DOHH2 (cell line): ENCODE measurements at regions not wholly inside any gene's neighbourhood (a gene's known extent, or its start where the extent isn't known, plus 50 kb on each side); places are given as distances from the start of the nearest gene placed in this dataset.

Experiments used
- H3F3A ChIP-seq: fragments of 200-600 bp; sonication (generic), shearing (Covaris generic); 2 replicates; pipeline ENCODE4 v1.6.0; 2016; ENCODE audit warnings: antibody characterized with exemption, mild to moderate bottlenecking; ENCODE audit not compliant: control insufficient read depth, insufficient read depth
- H3K27ac ChIP-seq: fragments of 200-600 bp; sonication (generic); 2 replicates; pipeline ENCODE4 v1.5.1; 2014; ENCODE audit warnings: low read depth, mild to moderate bottlenecking, low read length, moderate library complexity
- H3K27me3 ChIP-seq: fragments of 200-600 bp; sonication (generic); 2 replicates; pipeline ENCODE4 v1.6.1; 2014; ENCODE audit warnings: mild to moderate bottlenecking, low read length, mixed read lengths; ENCODE audit not compliant: control insufficient read depth
- H3K36me3 ChIP-seq: fragments of 200-600 bp; sonication (generic); 2 replicates; pipeline ENCODE4 v1.6.1; 2014; ENCODE audit warnings: mild to moderate bottlenecking, low read length, moderate library complexity, mixed read lengths; ENCODE audit not compliant: control insufficient read depth
- H3K4me1 ChIP-seq: fragments of 200-600 bp; sonication (generic); 2 replicates; pipeline ENCODE4 v1.6.1; 2014; ENCODE audit warnings: mild to moderate bottlenecking, low read length, mixed read lengths; ENCODE audit not compliant: control insufficient read depth
- H3K4me2 ChIP-seq: fragments of 200-600 bp; sonication (generic); 2 replicates; pipeline ENCODE4 v1.6.0; 2014; ENCODE audit warnings: mild to moderate bottlenecking, low read length, moderate library complexity
- H3K4me3 ChIP-seq: fragments of 200-600 bp; sonication (generic); 2 replicates; pipeline ENCODE4 v1.5.1; 2014; ENCODE audit warnings: mild to moderate bottlenecking, low read length, mixed read lengths
- H3K79me2 ChIP-seq: fragments of 200-600 bp; sonication (generic); 2 replicates; pipeline ENCODE4 v1.6.1; 2014; ENCODE audit warnings: mild to moderate bottlenecking, low read length, mixed read lengths; ENCODE audit not compliant: control insufficient read depth
- H3K9me2 ChIP-seq: fragments of 200-600 bp; sonication (generic); replicated peaks from 2 replicates; pipeline ENCODE4 v1.6.1; 2014; ENCODE audit warnings: mild to moderate bottlenecking, low read length, mixed read lengths; ENCODE audit not compliant: control insufficient read depth
- H3K9me3 ChIP-seq: fragments of 200-600 bp; sonication (generic); 2 replicates; pipeline ENCODE4 v1.6.1; 2014; ENCODE audit warnings: antibody characterized with exemption, low read length, mixed read lengths; ENCODE audit not compliant: control insufficient read depth, insufficient read depth
- H4K20me1 ChIP-seq: fragments of 200-600 bp; sonication (generic); 2 replicates; pipeline ENCODE4 v1.6.0; 2014; ENCODE audit warnings: low read depth, mild to moderate bottlenecking, antibody characterized with exemption, low read length, moderate library complexity; ENCODE audit not compliant: control insufficient read depth, insufficient read depth
- CTCF ChIP-seq: fragments of 200-600 bp; sonication (generic); IDR thresholded peaks from one replicate; pipeline ENCODE4 v1.5.1; 2014; ENCODE audit warnings: antibody characterized with exemption, mild to moderate bottlenecking, low read depth, low read length; ENCODE audit not compliant: poor library complexity, severe bottlenecking
- EZH2phosphoT487 ChIP-seq: fragments of 200-600 bp; sonication (generic); IDR thresholded peaks from 2 replicates; pipeline ENCODE4 v1.6.1; 2017; ENCODE audit warnings: borderline replicate concordance, mild to moderate bottlenecking, antibody characterized with exemption, low read length, moderate library complexity, mixed read lengths

DNA sequence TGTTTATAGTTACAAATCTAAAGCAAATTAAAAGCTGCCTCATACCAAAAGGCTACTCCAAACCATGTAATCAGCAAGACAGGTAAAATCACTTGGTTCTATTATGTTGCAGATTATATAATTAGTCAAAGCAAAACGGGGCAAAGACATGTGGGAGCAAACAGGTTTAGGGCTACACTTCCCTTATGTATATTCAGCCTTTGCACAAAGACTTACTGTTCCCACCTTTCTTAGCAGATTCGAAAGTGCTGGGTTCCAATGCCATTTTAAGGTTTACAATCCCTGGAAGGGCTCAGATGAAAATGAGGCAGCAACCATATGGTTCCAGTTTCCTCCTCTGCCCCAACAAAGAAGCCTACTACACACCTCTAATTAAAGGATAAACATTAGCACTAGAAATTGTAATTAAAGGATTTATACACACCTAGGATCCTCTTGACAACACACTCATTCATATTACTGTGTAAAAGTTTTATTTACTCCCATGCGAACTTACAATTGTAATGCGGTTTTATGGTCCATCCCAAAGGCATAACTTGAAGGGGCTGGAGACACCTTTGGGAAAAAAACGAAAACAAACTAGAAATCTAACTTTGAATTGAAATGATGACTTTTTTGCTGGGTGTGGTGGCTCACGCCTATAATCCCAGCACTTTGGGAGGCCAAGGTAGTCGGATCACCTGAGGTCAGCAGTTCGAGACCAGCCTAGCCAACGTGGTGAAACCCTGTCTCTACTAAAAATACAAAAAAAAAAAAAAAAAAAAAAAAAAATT, 117.3 kb upstream of the PKN2 start:
- no peak overlapping the region for H3K4me2 ChIP-seq
- H3K36me3 ChIP-seq: no peaks in the 10 kb centered on the region
- H3F3A ChIP-seq: no peaks in the 10 kb centered on the region
- no peak overlapping the region for H3K27ac ChIP-seq
- H3K4me1 ChIP-seq: no peaks in the 10 kb centered on the region
- peaks cover 9% of the 10 kb centered on the region for H3K27me3 ChIP-seq
- H3K79me2 ChIP-seq: no peaks in the 10 kb centered on the region
- no peaks in the 10 kb centered on the region for H3K9me3 ChIP-seq
- no peaks in the 10 kb centered on the region for H4K20me1 ChIP-seq
- no peaks in the 10 kb centered on the region for H3K9me2 ChIP-seq
- H3K4me3 ChIP-seq: no peak overlapping the region
- TF ChIP-seq CTCF (no peak), EZH2phosphoT487 (no peak)

- Histone ChIP-seq H3K4me2 (no peak overlapping the region), H3K9me3 (no peaks in the 10 kb centered on the region), H3K27ac (no peak overlapping the region), H3K4me3 (no peak overlapping the region), H4K20me1 (no peaks in the 10 kb centered on the region), H3F3A (no peaks in the 10 kb centered on the region), H3K79me2 (no peaks in the 10 kb centered on the region), H3K4me1 (no peaks in the 10 kb centered on the region), H3K9me2 (no peaks in the 10 kb centered on the region), H3K36me3 (no peaks in the 10 kb centered on the region), H3K27me3 (peaks cover 3% of the 10 kb centered on the region)
- no peak for TF ChIP-seq EZH2phosphoT487
- no peak for TF ChIP-seq CTCF
Measured at GRCh38 chr1:88571506-88571905, 112.6 kb upstream of the PKN2 start.

GRCh38 chr1:88579598-88579997, 104.5 kb upstream of the PKN2 start:
- Histone ChIP-seq H3F3A (no peaks in the 10 kb centered on the region), H3K9me2 (no peaks in the 10 kb centered on the region), H3K27ac (no peak overlapping the region), H3K9me3 (no peaks in the 10 kb centered on the region), H4K20me1 (no peaks in the 10 kb centered on the region), H3K27me3 (0 out of 2 replicates have a peak, but pooled peaks cover 3% of the 10 kb centered on the region), H3K79me2 (no peaks in the 10 kb centered on the region), H3K4me1 (no peaks in the 10 kb centered on the region), H3K36me3 (no peaks in the 10 kb centered on the region), H3K4me2 (no peak overlapping the region), H3K4me3 (no peak overlapping the region)
- TF ChIP-seq EZH2phosphoT487 (no peak), CTCF (no peak)
